Fibroblast of upper back skin (primary cell): ENCODE measurements at regions not wholly inside any gene's neighbourhood (a gene's known extent, or its start where the extent isn't known, plus 50 kb on each side); places are given as distances from the start of the nearest gene placed in this dataset.
"Not testable (repeated sequence)": the region's sequence is repeated elsewhere in the genome, so short reads cannot be mapped to it uniquely, and the experiment has no call there.

Source experiments
- DNase-seq: peaks from one replicate; pipeline ENCODE4 v3.0.0-alpha.2; 2013

- DNase-seq: no peak
These were observed 84.9 kb upstream of the NRN1 start for GRCh38 chr6:6091608-6092002.

- no peak for DNase-seq
These were observed 84.3 kb upstream of the NRN1 start for GRCh38 chr6:6090861-6091607.

GRCh38 chr6:6085928-6086668, 79.4 kb upstream of the NRN1 start:
- DNase-seq: no peak

GRCh38 chr6:6080975-6081374, 74.2 kb upstream of the NRN1 start:
- DNase-seq: no peak

- no peak for DNase-seq
These were observed 67.5 kb upstream of the NRN1 start for GRCh38 chr6:6074190-6074589.

DNA sequence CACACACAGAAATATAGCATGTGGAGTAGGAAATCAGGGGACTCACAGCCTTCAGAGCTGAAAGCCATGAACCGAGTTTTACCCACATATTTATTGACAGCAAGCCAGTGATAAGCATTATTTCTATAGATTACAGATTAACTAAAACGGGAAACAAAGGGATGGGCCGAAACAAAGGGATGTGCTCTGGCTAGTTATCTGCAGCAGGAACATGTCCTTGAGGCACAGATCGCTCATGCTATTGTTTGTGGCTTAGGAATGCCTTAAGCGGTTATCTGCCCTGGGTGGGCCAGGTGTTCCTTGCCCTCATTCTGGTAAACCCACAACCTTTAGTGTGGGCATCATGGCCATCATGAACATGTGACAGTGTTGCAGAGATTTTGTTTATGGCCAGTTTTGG, 61.4 kb upstream of the NRN1 start:
- DNase-seq: not testable (repeated sequence)

DNA sequence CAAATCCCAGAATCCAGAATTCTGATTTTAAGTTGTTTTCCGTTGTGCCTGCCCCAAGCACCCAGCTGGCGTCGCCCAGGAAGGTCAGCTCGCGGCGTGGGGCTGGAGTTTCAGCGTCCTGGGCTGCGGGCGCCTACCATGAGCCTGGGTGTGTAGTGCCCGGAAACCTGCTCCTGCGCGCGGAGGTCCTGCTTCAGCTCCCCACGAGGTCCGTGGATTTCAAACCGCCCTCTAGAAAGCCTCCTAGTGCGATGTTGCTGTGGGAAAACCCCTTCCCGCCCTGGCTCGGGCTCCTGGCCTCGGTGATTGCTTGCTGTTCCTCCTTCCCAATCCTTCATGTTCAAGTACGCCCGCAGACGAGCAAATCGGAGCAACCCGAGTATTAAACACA, 51.3 kb upstream of the NRN1 start:
- DNase-seq: no peak

GRCh38 chr6:6057442-6058053, 50.8 kb upstream of the NRN1 start:
- peak; percentile 46 for DNase-seq
